A549 (cell line): ENCODE measurements at regions not wholly inside any gene's neighbourhood (a gene's known extent, or its start where the extent isn't known, plus 50 kb on each side); places are given as distances from the start of the nearest gene placed in this dataset.

Source experiments
- ATAC-seq, 2 experiments: fragments of 200-7000 bp in 1 of 2; fragments of >200 bp in 1 of 2; cut with Nextera tagmentation in 1 of 2; cut with Tn5 transposase in 1 of 2; 3 replicates each; pipeline versions ENCODE4 v1.8.0 to v1.9.1; 2018 to 2020; ENCODE audit warnings: mild to moderate bottlenecking in 1 of 2, moderate library complexity in 1 of 2
- CTCF ChIA-PET: fragments of 300-600 bp; sonication (Branson Sonifier 250); formaldehyde crosslinking; extraction: SDS; loops from one replicate; lab custom pipeline; 2021; ENCODE audit warnings: antibody characterized with exemption, inconsistent platforms; lab: Yijun Ruan, JAX
- POLR2A ChIA-PET: fragments of 350-600 bp; formaldehyde crosslinking; extraction: SDS; loops from one replicate; lab custom pipeline; 2021; ENCODE audit warnings: antibody characterized with exemption, inconsistent platforms; lab: Yijun Ruan, JAX
- DNase-seq, 2 experiments: peaks; one replicate each; pipeline versions ENCODE4 v3.0.0 to v3.0.0-alpha.2; 2011 to 2016; ENCODE audit warnings: low read depth in 1 of 2, low spot score in 1 of 2
- FAIRE-seq: peaks from 2 replicates; lab custom pipeline; 2011; peaks lifted over from hg19 to GRCh38; lab: Jason Lieb, UNC
- H3K27ac ChIP-seq, 2 experiments: fragments of >200 bp; sonication (Bioruptor Twin); formaldehyde crosslinking; 3 replicates each; pipeline ENCODE4 v1.5.1; 2016 to 2017
- H3K4me1 ChIP-seq: fragments of >200 bp; sonication (Bioruptor Twin); formaldehyde crosslinking; 3 replicates; pipeline ENCODE4 v1.6.1; 2016
- H3K4me2 ChIP-seq: fragments of >200 bp; sonication (Bioruptor Twin); formaldehyde crosslinking; 3 replicates; pipeline ENCODE4 v1.6.1; 2016
- H3K4me3 ChIP-seq: fragments of >200 bp; sonication (Bioruptor Twin); formaldehyde crosslinking; 3 replicates; pipeline ENCODE4 v1.5.1; 2016
- H3K9me3 ChIP-seq: fragments of >200 bp; sonication (Bioruptor Twin); formaldehyde crosslinking; 3 replicates; pipeline ENCODE4 v1.6.1; 2016
- ATOH8 ChIP-seq: fragments of 250-450 bp; sonication (Bioruptor Pico); IDR thresholded peaks from 2 replicates; pipeline ENCODE4 v1.5.0; 2020; ENCODE audit warnings: low read depth, mild to moderate bottlenecking, moderate library complexity
- CBX8 ChIP-seq: fragments of 200-600 bp; sonication (generic); IDR thresholded peaks from 2 replicates; pipeline ENCODE4 v1.6.1; 2016
- CHD2 ChIP-seq: fragments of 150-350 bp; IDR thresholded peaks from 2 replicates; pipeline ENCODE4 v1.6.1; 2014; ENCODE audit warnings: low read length; ENCODE audit not compliant: partially characterized antibody
- CHD4 ChIP-seq: fragments of 200-600 bp; sonication (generic); IDR thresholded peaks from 2 replicates; pipeline ENCODE4 v1.6.1; 2016; ENCODE audit warnings: antibody characterized with exemption, mild to moderate bottlenecking, borderline replicate concordance
- EHMT2 ChIP-seq: fragments of 200-600 bp; sonication (generic); IDR thresholded peaks from 2 replicates; pipeline ENCODE4 v1.6.1; 2016; ENCODE audit warnings: antibody characterized with exemption, low read depth, mild to moderate bottlenecking, moderate library complexity
- ELK1 ChIP-seq: fragments of 150-350 bp; IDR thresholded peaks from 2 replicates; pipeline ENCODE4 v1.6.1; 2014; ENCODE audit warnings: low read depth, mild to moderate bottlenecking, low read length
- EP300 ChIP-seq, 2 experiments: fragments of >200 bp; sonication (Bioruptor Twin); formaldehyde crosslinking; IDR thresholded peaks; 2 replicates in 1 of 2; 3 replicates in 1 of 2; pipeline ENCODE4 v1.6.1; 2016 to 2017
- FOSB ChIP-seq: fragments of 250-450 bp; sonication (Bioruptor Pico); IDR thresholded peaks from 2 replicates; pipeline ENCODE4 v1.5.0; 2020; ENCODE audit warnings: mild to moderate bottlenecking, moderate library complexity
- FOSL2 ChIP-seq, 2 experiments: fragments of 450-650 bp in 1 of 2; fragments of >200 bp in 1 of 2; sonication (Bioruptor Twin) in 1 of 2; formaldehyde crosslinking; IDR thresholded peaks; 2 replicates each; pipeline versions ENCODE4 v1.5.0 to v1.6.1; 2016 to 2020; ENCODE audit warnings: mild to moderate bottlenecking in 1 of 2, moderate library complexity in 1 of 2
- FOXS1 ChIP-seq: fragments of 250-450 bp; sonication (Bioruptor Pico); IDR thresholded peaks from 2 replicates; pipeline ENCODE4 v1.5.0; 2020; ENCODE audit warnings: mild to moderate bottlenecking, moderate library complexity
- GATA3 ChIP-seq: IDR thresholded peaks from 2 replicates; pipeline ENCODE4 v1.6.1; 2012; ENCODE audit warnings: borderline replicate concordance
- HDAC2 ChIP-seq: fragments of 200-600 bp; sonication (generic); IDR thresholded peaks from 2 replicates; pipeline ENCODE4 v1.6.1; 2016
- HEYL ChIP-seq: fragments of 250-450 bp; sonication (Bioruptor Pico); IDR thresholded peaks from 2 replicates; pipeline ENCODE4 v1.8.0; 2021; ENCODE audit warnings: mild to moderate bottlenecking, moderate library complexity
- HOXB13 ChIP-seq: fragments of 250-450 bp; sonication (Bioruptor Pico); IDR thresholded peaks from 2 replicates; pipeline ENCODE4 v1.5.0; 2020; ENCODE audit warnings: low read depth, mild to moderate bottlenecking, moderate library complexity
- HOXB5 ChIP-seq: fragments of 250-450 bp; sonication (Bioruptor Pico); IDR thresholded peaks from 2 replicates; pipeline ENCODE4 v1.5.0; 2020; ENCODE audit warnings: mild to moderate bottlenecking, moderate library complexity
- MAX ChIP-seq: IDR thresholded peaks from 2 replicates; pipeline ENCODE4 v1.6.1; 2012
- NFE2L2 ChIP-seq: fragments of 150-350 bp; conservative IDR thresholded peaks from 2 replicates; pipeline ENCODE4 v1.6.1; 2014; ENCODE audit warnings: low read length
- NR3C1 ChIP-seq: fragments of >200 bp; sonication (Bioruptor Twin); formaldehyde crosslinking; IDR thresholded peaks from 3 replicates; pipeline ENCODE4 v1.6.1; 2017
- POLR2A ChIP-seq: IDR thresholded peaks from 2 replicates; pipeline ENCODE4 v1.6.1; 2012; ENCODE audit warnings: mild to moderate bottlenecking, low read length
- POLR2AphosphoS2 ChIP-seq: conservative IDR thresholded peaks from 2 replicates; pipeline ENCODE4 v1.6.1; 2012; ENCODE audit warnings: low read length, improper control_type of control experiment, inconsistent platforms
- REST ChIP-seq: fragments of 200-600 bp; sonication (generic); IDR thresholded peaks from 2 replicates; pipeline ENCODE4 v1.6.1; 2016; ENCODE audit warnings: antibody characterized with exemption, mild to moderate bottlenecking, moderate library complexity
- SREBF2 ChIP-seq: fragments of 450-650 bp; IDR thresholded peaks from 2 replicates; pipeline ENCODE4 v1.6.1; 2014; ENCODE audit warnings: mild to moderate bottlenecking, moderate library complexity
- WGBS: methylation state at CpG from one replicate; pipeline ENCODE4 v1.1.6; 2017; ENCODE audit errors: missing lambda C conversion rate; 5-methylcytosine and 5-hydroxymethylcytosine counted together

GRCh38 chr3:159233734-159234133 lies 431.9 kb downstream of the MFSD1 start:
- CTCF ChIA-PET = no interaction called here
- 56% methylated on average over 2 of the region's 2 CpGs for WGBS

GRCh38 chr3:159234306-159234705 lies 432.5 kb downstream of the MFSD1 start:
- H3K4me1 ChIP-seq = no peaks in the 10 kb centered on the region
- no peak for ATAC-seq
- ChIA-PET POLR2A (no interaction called here), CTCF (no interaction called here)
- no peak for DNase-seq
- no peak for FAIRE-seq
- no peaks in the 10 kb centered on the region; the same call in 2 of the 3 replicates for H3K9me3 ChIP-seq
- TF ChIP-seq FOXS1 (CRISPR knock-in tag) = no peak
- TF ChIP-seq HOXB13 = no peak
- no peak for TF ChIP-seq ATOH8
- TF ChIP-seq ELK1 = no peak
- TF ChIP-seq REST = no peak
- no peak for TF ChIP-seq POLR2A
- no peak for TF ChIP-seq FOSB (CRISPR knock-in tag)
- no peak for TF ChIP-seq CHD2
- TF ChIP-seq HDAC2 = no peak
- H3K4me2 ChIP-seq = no peak overlapping the region
- no peak overlapping the region for H3K4me3 ChIP-seq
- H3K27ac ChIP-seq = no peak overlapping the region
- WGBS = 29% methylated on average over 3 of the region's 3 CpGs

More at GRCh38 chr3:159233734-159234133, 431.9 kb downstream of the MFSD1 start:
- TF ChIP-seq EP300 (IDR thresholded peaks at IDR 0.05) (no peak), NFE2L2 (no peak), HOXB5 (CRISPR knock-in tag) (no peak), POLR2AphosphoS2 (no peak), NR3C1 (no peak), MAX (no peak), SREBF2 (no peak), FOSL2 (IDR thresholded peaks at IDR 0.05) (no peak), FOSL2 (CRISPR knock-in tag; IDR thresholded peaks at IDR 0.05) (no peak), GATA3 (no peak), ELK1 (no peak), CHD4 (no peak), HEYL (no peak), CBX8 (no peak), EHMT2 (no peak)
- TF ChIP-seq, all 56 proteins: peak for 0
- H3K27ac ChIP-seq = no peak overlapping the region
- POLR2A ChIA-PET = no interaction called here
- no peak overlapping the region for H3K4me2 ChIP-seq
- FAIRE-seq (no peak), ATAC-seq (no peak), DNase-seq (no peak)
- H3K9me3 ChIP-seq = no peaks in the 10 kb centered on the region; the same call in 2 of the 3 replicates
- no peaks in the 10 kb centered on the region for H3K4me1 ChIP-seq
- no peak overlapping the region for H3K4me3 ChIP-seq
